SU-DHL-6 (cell line): ENCODE measurements at regions not wholly inside any gene's neighbourhood (a gene's known extent, or its start where the extent isn't known, plus 50 kb on each side); places are given as distances from the start of the nearest gene placed in this dataset.

Experiments
- H2AFZ ChIP-seq: fragments of 200-600 bp; sonication (generic); 2 replicates; pipeline ENCODE4 v1.6.1; 2014; ENCODE audit warnings: low read depth, mild to moderate bottlenecking, moderate library complexity, mixed read lengths, antibody characterized with exemption, low read length; ENCODE audit not compliant: severe bottlenecking
- H3F3A ChIP-seq: fragments of 200-600 bp; shearing (Covaris generic); 2 replicates; pipeline ENCODE4 v1.6.0; 2016; ENCODE audit warnings: antibody characterized with exemption, mild to moderate bottlenecking; ENCODE audit not compliant: insufficient read depth
- H3K27ac ChIP-seq: fragments of 200-600 bp; sonication (generic); 2 replicates; pipeline ENCODE4 v1.5.1; 2016; ENCODE audit warnings: low read depth, mild to moderate bottlenecking, low read length, moderate library complexity, mixed read lengths
- H3K27me3 ChIP-seq: fragments of 200-600 bp; sonication (generic), shearing (Covaris generic); 2 replicates; pipeline ENCODE4 v1.6.0; 2014; ENCODE audit warnings: mild to moderate bottlenecking, low read length
- H3K36me3 ChIP-seq: fragments of 200-600 bp; sonication (generic); 2 replicates; pipeline ENCODE4 v1.6.1; 2014; ENCODE audit warnings: mild to moderate bottlenecking, low read length, mixed read lengths
- H3K4me2 ChIP-seq: fragments of 300-600, 200-600 bp; shearing (Covaris generic), sonication (generic); 2 replicates; pipeline ENCODE4 v1.6.0; 2014; ENCODE audit warnings: low read length, low read depth, mild to moderate bottlenecking; ENCODE audit not compliant: poor library complexity, severe bottlenecking
- H3K4me3 ChIP-seq: fragments of 200-600 bp; sonication (generic); 2 replicates; pipeline ENCODE4 v1.5.1; 2014; ENCODE audit warnings: antibody characterized with exemption, low read length, mild to moderate bottlenecking, mixed read lengths; ENCODE audit not compliant: insufficient read depth, poor library complexity, severe bottlenecking
- H3K79me2 ChIP-seq: fragments of 200-600 bp; sonication (generic); 2 replicates; pipeline ENCODE4 v1.6.1; 2014; ENCODE audit warnings: mild to moderate bottlenecking, low read length, moderate library complexity; ENCODE audit not compliant: insufficient read depth
- H3K9ac ChIP-seq: fragments of 200-600 bp; sonication (generic); 2 replicates; pipeline ENCODE4 v1.7.0; 2014; ENCODE audit warnings: mild to moderate bottlenecking, low read length
- H3K9me2 ChIP-seq: fragments of 200-600 bp; sonication (generic); replicated peaks from 2 replicates; pipeline ENCODE4 v1.6.1; 2014; ENCODE audit warnings: low read length; ENCODE audit not compliant: insufficient read depth
- H3K9me3 ChIP-seq: fragments of 200-600 bp; sonication (generic); 2 replicates; pipeline ENCODE4 v1.6.1; 2014; ENCODE audit warnings: low read length, mixed read lengths; ENCODE audit not compliant: insufficient read depth
- H4K20me1 ChIP-seq: fragments of 200-600 bp; sonication (generic); 2 replicates; pipeline ENCODE4 v1.6.1; 2014; ENCODE audit warnings: low read depth, mild to moderate bottlenecking, antibody characterized with exemption, low read length, moderate library complexity, mixed read lengths
- CTCF ChIP-seq: fragments of 200-600 bp; sonication (generic); IDR thresholded peaks from one replicate; pipeline ENCODE4 v1.5.1; 2017; ENCODE audit warnings: antibody characterized with exemption, mild to moderate bottlenecking, low read length, moderate library complexity; ENCODE audit not compliant: insufficient read depth, poor library complexity, severe bottlenecking
- EZH2phosphoT487 ChIP-seq: fragments of 200-600 bp; sonication (generic), shearing (Covaris generic); conservative IDR thresholded peaks from 2 replicates; pipeline ENCODE4 v1.6.1; 2018; ENCODE audit warnings: mild to moderate bottlenecking, antibody characterized with exemption, low read length, moderate library complexity, mixed read lengths

DNA sequence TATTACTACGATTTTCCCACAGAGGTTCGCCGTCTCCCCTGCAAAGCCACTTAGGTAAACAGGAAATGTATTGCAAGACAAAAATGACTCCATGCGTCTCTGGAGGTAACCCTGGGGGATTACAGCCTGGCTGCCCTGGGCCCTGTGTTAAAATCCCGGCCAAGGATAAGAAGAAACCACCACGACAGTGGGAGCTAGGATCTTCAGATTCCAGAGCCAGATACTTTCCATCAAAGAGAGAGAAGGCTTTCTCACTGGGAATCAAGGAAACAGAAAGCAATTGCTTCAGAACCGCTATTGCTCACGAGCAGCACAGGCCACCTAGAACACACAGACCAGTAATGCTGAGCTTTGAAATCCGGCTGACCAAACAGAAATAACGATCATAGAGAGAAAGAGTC, 97.9 kb upstream of the ZNF516 start:
- Histone ChIP-seq H3K9ac (no peak overlapping the region), H3K4me2 (no peak overlapping the region), H2AFZ (no peak overlapping the region), H3K79me2 (no peaks in the 10 kb centered on the region), H4K20me1 (no peaks in the 10 kb centered on the region), H3K9me2 (no peaks in the 10 kb centered on the region), H3F3A (no peaks in the 10 kb centered on the region), H3K27me3 (no peaks in the 10 kb centered on the region), H3K4me3 (no peak overlapping the region), H3K9me3 (no peaks in the 10 kb centered on the region), H3K27ac (no peak overlapping the region), H3K36me3 (no peaks in the 10 kb centered on the region)
- TF ChIP-seq CTCF, result no peak
- no peak for TF ChIP-seq EZH2phosphoT487

DNA sequence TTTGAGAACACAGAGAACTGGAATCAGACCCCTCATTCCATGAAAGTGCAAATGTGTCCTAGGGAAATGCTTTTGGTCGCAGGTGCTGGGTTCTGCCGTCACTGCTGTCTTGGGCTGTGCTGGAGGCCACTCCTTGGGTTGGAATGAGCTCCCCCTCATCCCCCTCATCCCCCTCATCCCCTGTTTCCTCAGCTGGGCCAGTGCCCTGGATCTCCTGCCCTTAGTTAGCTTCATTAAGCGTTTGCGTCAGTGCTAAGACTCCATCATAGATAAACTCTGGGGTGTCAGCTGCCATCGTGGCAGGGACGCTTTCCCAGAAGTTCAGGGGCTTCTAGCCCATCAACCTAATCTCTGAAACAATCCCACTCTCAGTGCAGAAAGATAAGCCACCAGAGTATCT, 97.1 kb upstream of the ZNF516 start:
- no peaks in the 10 kb centered on the region for H4K20me1 ChIP-seq
- no peaks in the 10 kb centered on the region for H3K27me3 ChIP-seq
- no peak for TF ChIP-seq EZH2phosphoT487
- TF ChIP-seq CTCF, result no peak
- H3K79me2 ChIP-seq, result no peaks in the 10 kb centered on the region
- no peak overlapping the region for H3K4me2 ChIP-seq
- H3K36me3 ChIP-seq, result no peaks in the 10 kb centered on the region
- no peaks in the 10 kb centered on the region for H3K9me3 ChIP-seq
- H3K4me3 ChIP-seq, result no peak overlapping the region
- no peaks in the 10 kb centered on the region for H3F3A ChIP-seq
- no peak overlapping the region for H3K27ac ChIP-seq
- no peaks in the 10 kb centered on the region for H3K9me2 ChIP-seq
- H2AFZ ChIP-seq, result no peak overlapping the region
- no peak overlapping the region for H3K9ac ChIP-seq

DNA sequence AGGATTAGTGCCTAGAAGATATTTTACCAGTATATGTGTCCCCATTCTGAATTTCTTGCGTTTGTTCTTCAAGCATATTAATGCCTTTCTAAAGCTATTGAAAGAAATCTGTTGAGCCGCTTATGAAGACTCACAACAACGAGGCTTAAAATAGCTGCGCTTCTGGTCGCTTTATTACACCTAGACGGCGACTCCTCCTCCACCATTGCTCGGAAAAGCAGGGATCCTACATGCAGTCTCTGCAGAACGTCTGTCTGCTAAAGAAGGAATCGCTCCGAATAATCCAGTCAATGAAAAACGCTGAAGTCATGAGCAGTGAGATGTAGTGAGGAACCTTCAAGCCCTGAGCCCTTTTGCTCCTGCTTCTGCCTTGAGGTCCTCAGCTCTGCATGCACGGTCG, 94.8 kb upstream of the ZNF516 start:
- H3K27me3 ChIP-seq, result no peaks in the 10 kb centered on the region
- H3K4me3 ChIP-seq, result no peak overlapping the region
- H3K4me2 ChIP-seq, result no peak overlapping the region
- no peaks in the 10 kb centered on the region for H3F3A ChIP-seq
- H4K20me1 ChIP-seq, result no peaks in the 10 kb centered on the region
- no peaks in the 10 kb centered on the region for H3K9me2 ChIP-seq
- H3K9ac ChIP-seq, result no peak overlapping the region
- H3K9me3 ChIP-seq, result no peaks in the 10 kb centered on the region
- H3K27ac ChIP-seq, result no peak overlapping the region
- H3K79me2 ChIP-seq, result no peaks in the 10 kb centered on the region
- H2AFZ ChIP-seq, result no peak overlapping the region
- TF ChIP-seq CTCF (no peak), EZH2phosphoT487 (no peak)
- no peaks in the 10 kb centered on the region for H3K36me3 ChIP-seq

DNA sequence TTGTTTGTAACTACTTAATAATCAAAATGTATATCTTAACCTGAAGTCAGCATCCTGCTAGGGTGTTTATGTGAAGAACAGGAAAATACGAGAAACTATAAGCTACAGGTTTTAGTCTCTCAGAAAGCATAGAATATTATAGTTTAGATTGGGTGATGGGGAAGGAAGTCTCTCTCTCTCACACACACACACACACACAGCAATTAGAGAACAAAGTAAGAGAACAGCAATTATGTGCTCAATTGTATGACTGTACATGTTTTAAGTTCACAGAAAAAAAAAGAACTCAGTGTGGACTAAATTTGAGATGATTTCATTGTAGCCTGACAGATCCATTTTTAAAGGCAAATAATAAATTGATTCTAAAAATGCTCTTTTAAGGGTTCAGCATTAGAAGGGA, 94.3 kb upstream of the ZNF516 start:
- Histone ChIP-seq H3K9ac (no peak overlapping the region), H3K27ac (no peak overlapping the region), H3F3A (no peaks in the 10 kb centered on the region), H3K4me2 (no peak overlapping the region), H3K9me3 (no peaks in the 10 kb centered on the region), H3K9me2 (no peaks in the 10 kb centered on the region), H3K36me3 (no peaks in the 10 kb centered on the region), H3K79me2 (no peaks in the 10 kb centered on the region), H4K20me1 (no peaks in the 10 kb centered on the region), H3K4me3 (no peak overlapping the region), H2AFZ (no peak overlapping the region), H3K27me3 (no peaks in the 10 kb centered on the region)
- no peak for TF ChIP-seq CTCF
- TF ChIP-seq EZH2phosphoT487, result no peak
